ENCODE measurements at regions not wholly inside any gene's neighbourhood (a gene's known extent, or its start where the extent isn't known, plus 50 kb on each side); places are given as distances from the start of the nearest gene placed in this dataset.

DNA sequence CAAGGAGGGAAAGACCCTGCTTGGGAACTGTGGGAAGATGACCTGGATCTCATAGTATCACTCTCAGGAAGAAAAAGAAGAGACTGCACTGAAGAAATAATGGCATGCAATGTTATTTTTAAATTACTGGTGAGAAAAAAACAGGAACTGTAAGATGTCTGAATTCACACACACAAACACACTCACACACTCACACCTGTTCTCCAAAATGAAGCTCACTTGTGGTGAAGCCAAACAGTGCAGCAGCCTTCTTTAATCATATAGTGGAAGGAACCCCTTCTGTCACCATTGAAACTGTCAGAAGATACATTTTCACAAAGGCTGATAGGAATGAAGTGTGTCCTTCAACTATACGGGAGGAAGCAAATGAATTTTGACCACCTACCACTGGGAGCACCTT lies 156.5 kb upstream of the GHITM start:
- Histone ChIP-seq H4K20me1 (ENCODE audit: low read depth, low read length) (no peaks in the 10 kb centered on the region), H3K4me2 (ENCODE audit: low read depth, low read length, poor library complexity, severe bottlenecking) (no peak overlapping the region), H2AFZ (ENCODE audit: low read depth, low read length, severe bottlenecking) (no peak overlapping the region), H3K36me3 (ENCODE audit: low read length) (no peaks in the 10 kb centered on the region), H3F3A (ENCODE audit: insufficient read depth) (no peaks in the 10 kb centered on the region), H3K9me3 (ENCODE audit: insufficient read depth, low read length) (no peaks in the 10 kb centered on the region), H3K9me2 (replicated peaks; ENCODE audit: insufficient read depth, low read length) (no peaks in the 10 kb centered on the region), H3K4me3 (ENCODE audit: insufficient read depth, low read length, poor library complexity, severe bottlenecking) (no peak overlapping the region), H3K27me3 (ENCODE audit: low read length) (no peaks in the 10 kb centered on the region), H3K9ac (ENCODE audit: low read length) (no peak overlapping the region), H3K79me2 (ENCODE audit: insufficient read depth, low read length) (no peaks in the 10 kb centered on the region), H3K27ac (ENCODE audit: low read depth, low read length) (no peak overlapping the region)
- TF ChIP-seq, protein P1, sequence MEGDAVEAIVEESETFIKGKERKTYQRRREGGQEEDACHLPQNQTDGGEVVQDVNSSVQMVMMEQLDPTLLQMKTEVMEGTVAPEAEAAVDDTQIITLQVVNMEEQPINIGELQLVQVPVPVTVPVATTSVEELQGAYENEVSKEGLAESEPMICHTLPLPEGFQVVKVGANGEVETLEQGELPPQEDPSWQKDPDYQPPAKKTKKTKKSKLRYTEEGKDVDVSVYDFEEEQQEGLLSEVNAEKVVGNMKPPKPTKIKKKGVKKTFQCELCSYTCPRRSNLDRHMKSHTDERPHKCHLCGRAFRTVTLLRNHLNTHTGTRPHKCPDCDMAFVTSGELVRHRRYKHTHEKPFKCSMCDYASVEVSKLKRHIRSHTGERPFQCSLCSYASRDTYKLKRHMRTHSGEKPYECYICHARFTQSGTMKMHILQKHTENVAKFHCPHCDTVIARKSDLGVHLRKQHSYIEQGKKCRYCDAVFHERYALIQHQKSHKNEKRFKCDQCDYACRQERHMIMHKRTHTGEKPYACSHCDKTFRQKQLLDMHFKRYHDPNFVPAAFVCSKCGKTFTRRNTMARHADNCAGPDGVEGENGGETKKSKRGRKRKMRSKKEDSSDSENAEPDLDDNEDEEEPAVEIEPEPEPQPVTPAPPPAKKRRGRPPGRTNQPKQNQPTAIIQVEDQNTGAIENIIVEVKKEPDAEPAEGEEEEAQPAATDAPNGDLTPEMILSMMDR (IDR thresholded peaks at IDR 0.05; ENCODE audit: insufficient read depth, low read length, poor library complexity, severe bottlenecking): no peak
- no peak for TF ChIP-seq EZH2phosphoT487 (conservative IDR thresholded peaks at IDR 0.05; ENCODE audit: low read length)

DNA sequence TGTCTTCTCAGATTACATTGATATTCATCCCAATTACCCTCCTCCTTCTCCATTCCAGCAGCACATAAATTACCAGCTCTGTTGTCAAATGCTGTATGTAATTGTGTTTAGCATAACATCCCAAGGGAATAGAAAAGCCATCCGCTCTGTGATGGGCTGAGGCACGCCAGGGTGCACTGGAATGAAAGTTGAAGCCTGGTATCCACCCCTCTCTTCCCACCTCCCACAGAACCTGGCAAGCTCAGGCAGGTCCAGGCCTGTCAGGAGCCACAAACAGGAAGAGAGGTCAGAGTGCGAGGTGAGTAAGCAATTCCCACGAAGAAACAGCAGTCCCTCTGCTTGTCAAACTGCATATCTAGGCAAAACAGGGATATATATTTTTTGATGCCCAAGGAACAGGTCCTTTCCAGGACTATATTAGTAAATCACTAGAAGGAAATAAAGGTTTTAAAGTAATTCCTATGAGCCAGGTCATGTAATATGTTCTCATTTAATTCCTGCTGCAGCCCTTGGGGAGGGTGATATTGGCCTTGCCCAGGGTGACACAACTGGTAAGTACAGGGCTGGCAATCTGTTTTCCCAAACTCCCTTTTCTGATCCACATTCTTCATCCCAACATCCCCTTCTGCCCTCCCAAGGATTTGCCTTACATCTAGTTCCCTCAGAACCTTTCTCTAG lies 155.6 kb upstream of the GHITM start:
- Histone ChIP-seq H3K79me2 (ENCODE audit: insufficient read depth, low read length) (no peaks in the 10 kb centered on the region), H3K9me3 (ENCODE audit: insufficient read depth, low read length) (no peaks in the 10 kb centered on the region), H3K36me3 (ENCODE audit: low read length) (no peaks in the 10 kb centered on the region), H3K9me2 (replicated peaks; ENCODE audit: insufficient read depth, low read length) (no peaks in the 10 kb centered on the region), H4K20me1 (ENCODE audit: low read depth, low read length) (no peaks in the 10 kb centered on the region), H3K4me3 (ENCODE audit: insufficient read depth, low read length, poor library complexity, severe bottlenecking) (no peak overlapping the region), H3K27me3 (ENCODE audit: low read length) (no peaks in the 10 kb centered on the region), H3K4me2 (ENCODE audit: low read depth, low read length, poor library complexity, severe bottlenecking) (no peak overlapping the region), H3K27ac (ENCODE audit: low read depth, low read length) (no peak overlapping the region), H3K9ac (ENCODE audit: low read length) (no peak overlapping the region), H2AFZ (ENCODE audit: low read depth, low read length, severe bottlenecking) (no peak overlapping the region), H3F3A (ENCODE audit: insufficient read depth) (no peaks in the 10 kb centered on the region)
- TF ChIP-seq, protein P1 (IDR thresholded peaks at IDR 0.05; ENCODE audit: insufficient read depth, low read length, poor library complexity, severe bottlenecking): no peak
- TF ChIP-seq EZH2phosphoT487 (conservative IDR thresholded peaks at IDR 0.05; ENCODE audit: low read length): no peak

DNA sequence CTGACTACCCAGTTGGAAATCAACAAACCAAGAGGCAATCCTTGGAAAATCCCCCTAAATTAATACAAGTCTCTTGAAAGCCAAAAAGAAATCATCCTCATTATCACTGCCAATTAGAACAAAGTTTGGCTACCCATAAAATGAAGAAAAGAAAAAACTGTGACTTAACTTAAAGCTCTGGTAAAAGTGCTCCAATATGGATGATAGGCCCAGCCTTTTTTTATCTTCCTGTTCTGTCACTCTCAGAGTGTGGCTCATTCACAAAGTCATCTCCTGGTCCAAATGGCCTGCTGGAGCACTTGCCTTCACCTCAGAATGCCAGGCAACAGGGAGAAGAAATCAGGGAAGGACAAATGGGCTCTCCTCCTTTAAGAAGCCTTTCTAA lies 155.1 kb upstream of the GHITM start:
- no peak overlapping the region for H3K27ac ChIP-seq (ENCODE audit: low read depth, low read length)
- H3F3A ChIP-seq (ENCODE audit: insufficient read depth): no peaks in the 10 kb centered on the region
- H3K9ac ChIP-seq (ENCODE audit: low read length): no peak overlapping the region
- H3K4me3 ChIP-seq (ENCODE audit: insufficient read depth, low read length, poor library complexity, severe bottlenecking): no peak overlapping the region
- H3K4me2 ChIP-seq (ENCODE audit: low read depth, low read length, poor library complexity, severe bottlenecking): no peak overlapping the region
- H2AFZ ChIP-seq (ENCODE audit: low read depth, low read length, severe bottlenecking): no peak overlapping the region
- no peak for TF ChIP-seq EZH2phosphoT487 (conservative IDR thresholded peaks at IDR 0.05; ENCODE audit: low read length)
- TF ChIP-seq, protein P1 (IDR thresholded peaks at IDR 0.05; ENCODE audit: insufficient read depth, low read length, poor library complexity, severe bottlenecking): no peak
- H3K9me2 ChIP-seq (replicated peaks; ENCODE audit: insufficient read depth, low read length): no peaks in the 10 kb centered on the region
- no peaks in the 10 kb centered on the region for H3K27me3 ChIP-seq (ENCODE audit: low read length)
- H4K20me1 ChIP-seq (ENCODE audit: low read depth, low read length): no peaks in the 10 kb centered on the region
- no peaks in the 10 kb centered on the region for H3K9me3 ChIP-seq (ENCODE audit: insufficient read depth, low read length)
- H3K36me3 ChIP-seq (ENCODE audit: low read length): no peaks in the 10 kb centered on the region
- no peaks in the 10 kb centered on the region for H3K79me2 ChIP-seq (ENCODE audit: insufficient read depth, low read length)

All from SU-DHL-6 (cell line).